MM.1S (cell line): ENCODE measurements at regions not wholly inside any gene's neighbourhood (a gene's known extent, or its start where the extent isn't known, plus 50 kb on each side); places are given as distances from the start of the nearest gene placed in this dataset.

ENCODE experiments used
- DNase-seq: peaks from one replicate; pipeline ENCODE4 v3.0.0-alpha.2; 2015
- H2AFZ ChIP-seq: fragments of 300-600 bp; sonication (generic); 2 replicates; pipeline ENCODE4 v1.6.0; 2016; ENCODE audit warnings: antibody characterized with exemption, low read length
- H3F3A ChIP-seq: fragments of 300-600 bp; sonication (generic); 2 replicates; pipeline ENCODE4 v1.6.1; 2016; ENCODE audit warnings: mild to moderate bottlenecking, antibody characterized with exemption, low read length, moderate library complexity, mixed read lengths; ENCODE audit not compliant: insufficient read depth
- H3K27ac ChIP-seq: fragments of 300-600 bp; sonication (generic); 2 replicates; pipeline ENCODE4 v1.5.1; 2016; ENCODE audit warnings: mild to moderate bottlenecking, low read length
- H3K27me3 ChIP-seq: fragments of 300-600 bp; sonication (generic); replicated peaks from 2 replicates; pipeline ENCODE4 v1.6.0; 2016; ENCODE audit warnings: low read length; ENCODE audit not compliant: insufficient read depth
- H3K36me3 ChIP-seq: fragments of 300-600 bp; sonication (generic); replicated peaks from 2 replicates; pipeline ENCODE4 v1.6.1; 2016; ENCODE audit warnings: mild to moderate bottlenecking, low read length, mixed read lengths; ENCODE audit not compliant: insufficient read depth
- H3K4me1 ChIP-seq: fragments of 300-600 bp; sonication (generic); 2 replicates; pipeline ENCODE4 v1.6.1; 2016; ENCODE audit warnings: low read length, mixed read lengths
- H3K4me2 ChIP-seq: fragments of 300-600 bp; sonication (generic); 2 replicates; pipeline ENCODE4 v1.6.0; 2016; ENCODE audit warnings: low read depth, low read length
- H3K4me3 ChIP-seq: fragments of 300-600 bp; sonication (generic); 2 replicates; pipeline ENCODE4 v1.5.1; 2016; ENCODE audit warnings: low read length, mixed read lengths
- H3K79me2 ChIP-seq: fragments of 300-600 bp; sonication (generic); 2 replicates; pipeline ENCODE4 v1.6.1; 2016; ENCODE audit warnings: mixed run types, low read length, mixed read lengths
- H3K9ac ChIP-seq: fragments of 300-600 bp; sonication (generic); 2 replicates; pipeline ENCODE4 v1.6.1; 2016; ENCODE audit warnings: low read length, mixed read lengths
- H3K9me2 ChIP-seq: fragments of 300-600 bp; sonication (generic); replicated peaks from 2 replicates; pipeline ENCODE4 v1.6.1; 2016; ENCODE audit warnings: mild to moderate bottlenecking, low read length, mixed read lengths; ENCODE audit not compliant: insufficient read depth
- H3K9me3 ChIP-seq: fragments of 300-600 bp; sonication (generic); replicated peaks from 2 replicates; pipeline ENCODE4 v1.6.1; 2016; ENCODE audit warnings: mild to moderate bottlenecking, low read length, mixed read lengths; ENCODE audit not compliant: insufficient read depth
- H4K20me1 ChIP-seq: fragments of 300-600 bp; sonication (generic); 2 replicates; pipeline ENCODE4 v1.6.1; 2016; ENCODE audit warnings: mild to moderate bottlenecking, low read length, moderate library complexity, mixed read lengths; ENCODE audit not compliant: insufficient read depth
- EZH2 ChIP-seq: fragments of 300-600 bp; sonication (generic); optimal IDR thresholded peaks from 2 replicates; pipeline ENCODE3; 2017; ENCODE audit warnings: low read depth, mild to moderate bottlenecking, antibody characterized with exemption, low read length, mixed read lengths
- EZH2phosphoT487 ChIP-seq: fragments of 300-600 bp; sonication (generic); IDR thresholded peaks from 2 replicates; pipeline ENCODE4 v1.6.1; 2018; ENCODE audit warnings: antibody characterized with exemption, low read length
- TF ChIP-seq, protein P1 (sequence below): fragments of 300-600 bp; sonication (generic); IDR thresholded peaks from 2 replicates; pipeline ENCODE4 v1.5.1; 2016; ENCODE audit warnings: antibody characterized with exemption, low read length, mixed read lengths

DNA sequence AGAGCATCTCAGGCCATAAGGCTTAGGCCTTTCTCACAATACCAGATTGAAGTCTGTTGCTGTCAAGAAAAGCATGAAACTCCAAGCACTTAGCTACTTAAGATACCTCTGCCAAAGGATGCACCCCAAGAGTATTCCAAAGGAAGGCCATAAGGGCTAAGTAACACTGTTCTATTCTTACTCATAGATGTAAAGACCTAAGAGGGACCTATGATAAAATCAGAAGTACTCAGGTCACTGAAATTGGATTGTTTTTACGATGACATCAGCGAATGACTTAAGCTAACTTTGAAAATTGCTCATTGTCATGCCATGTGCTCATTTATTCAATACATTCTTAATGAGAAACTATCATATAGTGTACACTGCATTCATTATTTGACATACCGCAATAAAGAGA is 172.8 kb downstream of the KCNA4 start:
- no peaks in the 10 kb centered on the region for H3K4me1 ChIP-seq
- no peak for DNase-seq
- no peak overlapping the region for H3K9ac ChIP-seq
- no peaks in the 10 kb centered on the region for H3F3A ChIP-seq
- H4K20me1 ChIP-seq, result no peaks in the 10 kb centered on the region
- H3K4me3 ChIP-seq, result no peak overlapping the region
- no peaks in the 10 kb centered on the region for H3K79me2 ChIP-seq
- TF ChIP-seq EZH2 (no peak), EZH2phosphoT487 (no peak)
- TF ChIP-seq, protein P1, sequence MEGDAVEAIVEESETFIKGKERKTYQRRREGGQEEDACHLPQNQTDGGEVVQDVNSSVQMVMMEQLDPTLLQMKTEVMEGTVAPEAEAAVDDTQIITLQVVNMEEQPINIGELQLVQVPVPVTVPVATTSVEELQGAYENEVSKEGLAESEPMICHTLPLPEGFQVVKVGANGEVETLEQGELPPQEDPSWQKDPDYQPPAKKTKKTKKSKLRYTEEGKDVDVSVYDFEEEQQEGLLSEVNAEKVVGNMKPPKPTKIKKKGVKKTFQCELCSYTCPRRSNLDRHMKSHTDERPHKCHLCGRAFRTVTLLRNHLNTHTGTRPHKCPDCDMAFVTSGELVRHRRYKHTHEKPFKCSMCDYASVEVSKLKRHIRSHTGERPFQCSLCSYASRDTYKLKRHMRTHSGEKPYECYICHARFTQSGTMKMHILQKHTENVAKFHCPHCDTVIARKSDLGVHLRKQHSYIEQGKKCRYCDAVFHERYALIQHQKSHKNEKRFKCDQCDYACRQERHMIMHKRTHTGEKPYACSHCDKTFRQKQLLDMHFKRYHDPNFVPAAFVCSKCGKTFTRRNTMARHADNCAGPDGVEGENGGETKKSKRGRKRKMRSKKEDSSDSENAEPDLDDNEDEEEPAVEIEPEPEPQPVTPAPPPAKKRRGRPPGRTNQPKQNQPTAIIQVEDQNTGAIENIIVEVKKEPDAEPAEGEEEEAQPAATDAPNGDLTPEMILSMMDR, result no peak
- H2AFZ ChIP-seq, result no peak overlapping the region
- H3K36me3 ChIP-seq, result no peaks in the 10 kb centered on the region
- no peaks in the 10 kb centered on the region for H3K9me3 ChIP-seq
- no peak overlapping the region for H3K27ac ChIP-seq
- no peaks in the 10 kb centered on the region for H3K9me2 ChIP-seq
- H3K4me2 ChIP-seq, result no peak overlapping the region
- no peaks in the 10 kb centered on the region for H3K27me3 ChIP-seq

DNA sequence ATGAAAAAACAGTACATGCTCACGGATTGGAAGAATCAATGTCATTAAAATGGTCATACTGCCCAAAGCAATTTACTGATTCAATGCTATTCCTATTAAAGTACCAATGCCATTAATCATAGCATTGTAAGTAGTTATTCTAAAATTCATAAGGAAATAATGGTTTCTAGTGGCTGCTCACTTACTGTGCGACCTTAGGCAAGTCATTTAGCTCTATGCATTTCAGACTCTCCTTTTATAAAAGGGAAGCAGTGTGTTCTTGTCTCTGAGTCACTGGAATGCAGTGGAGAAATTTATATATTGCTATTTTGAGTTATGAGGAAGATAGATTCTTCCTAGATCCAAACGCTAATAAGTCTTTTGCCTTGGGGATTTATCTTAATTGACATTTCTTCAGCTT is 174.8 kb downstream of the KCNA4 start:
- no peaks in the 10 kb centered on the region for H3K27me3 ChIP-seq
- H3F3A ChIP-seq, result no peaks in the 10 kb centered on the region
- H4K20me1 ChIP-seq, result no peaks in the 10 kb centered on the region
- H2AFZ ChIP-seq, result no peak overlapping the region
- H3K27ac ChIP-seq, result no peak overlapping the region
- no peaks in the 10 kb centered on the region for H3K79me2 ChIP-seq
- no peak for DNase-seq
- no peaks in the 10 kb centered on the region for H3K9me2 ChIP-seq
- H3K9ac ChIP-seq, result no peak overlapping the region
- no peak overlapping the region for H3K4me2 ChIP-seq
- H3K4me1 ChIP-seq, result no peaks in the 10 kb centered on the region
- H3K36me3 ChIP-seq, result no peaks in the 10 kb centered on the region
- H3K4me3 ChIP-seq, result no peak overlapping the region
- H3K9me3 ChIP-seq, result no peaks in the 10 kb centered on the region
- TF ChIP-seq, protein P1, result no peak
- TF ChIP-seq EZH2, result no peak
- no peak for TF ChIP-seq EZH2phosphoT487

DNA sequence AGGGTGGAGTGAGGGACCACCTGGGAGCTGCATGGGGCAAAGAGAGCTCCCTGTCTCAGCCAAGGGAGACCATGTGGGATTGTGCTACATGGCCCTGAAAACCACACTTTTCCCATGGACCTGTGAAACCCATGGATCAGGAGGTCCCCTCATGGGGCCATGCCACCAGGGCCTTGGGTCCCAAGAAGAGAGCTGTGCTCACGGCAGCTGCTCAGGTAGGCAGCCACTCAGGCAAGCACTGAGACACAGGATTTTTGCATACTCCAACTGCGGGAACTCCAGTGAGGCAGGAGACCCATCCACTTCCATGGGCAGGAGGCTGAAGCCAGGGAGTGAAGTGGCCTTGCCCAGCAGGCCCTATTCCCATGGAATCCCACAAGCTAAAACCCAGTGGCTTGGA is 190.0 kb downstream of the KCNA4 start:
- H3K27me3 ChIP-seq, result no peaks in the 10 kb centered on the region
- H3K4me3 ChIP-seq, result no peak overlapping the region

More for the DNA sequence above, 190.0 kb downstream of the KCNA4 start:
- no peak overlapping the region for H3K9ac ChIP-seq
- no peak overlapping the region for H3K4me2 ChIP-seq
- no peaks in the 10 kb centered on the region for H3K9me3 ChIP-seq
- no peaks in the 10 kb centered on the region for H3K4me1 ChIP-seq
- no peak overlapping the region for H3K27ac ChIP-seq
- TF ChIP-seq, protein P1, result no peak
- TF ChIP-seq EZH2phosphoT487 (no peak), EZH2 (no peak)
- no peaks in the 10 kb centered on the region for H4K20me1 ChIP-seq
- no peaks in the 10 kb centered on the region for H3K9me2 ChIP-seq
- no peaks in the 10 kb centered on the region for H3K36me3 ChIP-seq
- H3F3A ChIP-seq, result no peaks in the 10 kb centered on the region
- DNase-seq, result no peak
- H3K79me2 ChIP-seq, result no peaks in the 10 kb centered on the region
- H2AFZ ChIP-seq, result no peak overlapping the region
